Fibroblast of lung (primary cell): ENCODE measurements at regions not wholly inside any gene's neighbourhood (a gene's known extent, or its start where the extent isn't known, plus 50 kb on each side); places are given as distances from the start of the nearest gene placed in this dataset.
"Not testable (repeated sequence)": the region's sequence is repeated elsewhere in the genome, so short reads cannot be mapped to it uniquely, and the experiment has no call there.

Source experiments
- DNase-seq, 2 donors: peaks; one replicate each; pipeline versions ENCODE4 v3.0.0 to v3.0.0-alpha.2; 2010; ENCODE audit warnings: low read depth in 2 of 2
- H2AFZ ChIP-seq: 2 replicates; pipeline ENCODE4 v1.5.1; 2012; ENCODE audit warnings: low read length, control low read depth, inconsistent platforms
- H3K27ac ChIP-seq: 2 replicates; pipeline ENCODE4 v1.5.1; 2011; ENCODE audit warnings: low read length, control low read depth; ENCODE audit not compliant: insufficient read depth
- H3K27me3 ChIP-seq: 2 replicates; pipeline ENCODE4 v1.5.1; 2011; ENCODE audit warnings: mild to moderate bottlenecking, low read length; ENCODE audit not compliant: control insufficient read depth, insufficient read depth
- H3K36me3 ChIP-seq: 2 replicates; pipeline ENCODE4 v1.5.1; 2011; ENCODE audit warnings: low read length; ENCODE audit not compliant: control insufficient read depth, insufficient read depth
- H3K4me1 ChIP-seq: 2 replicates; pipeline ENCODE4 v1.5.1; 2011; ENCODE audit warnings: low read length; ENCODE audit not compliant: control insufficient read depth, insufficient read depth; ENCODE audit errors: extremely low read depth
- H3K4me2 ChIP-seq: 2 replicates; pipeline ENCODE4 v1.5.1; 2011; ENCODE audit warnings: low read length, control low read depth; ENCODE audit not compliant: insufficient read depth; ENCODE audit errors: extremely low read depth
- H3K4me3 ChIP-seq, 4 experiments: fragments of 200-600 bp in 1 of 4; sonication (generic) in 1 of 4; replicated peaks in 1 of 4; 2 replicates each; pipeline ENCODE4 v1.5.1; 2011 to 2016; ENCODE audit warnings: low read length in 4 of 4, low read depth in 3 of 4, mild to moderate bottlenecking in 3 of 4, control low read depth in 2 of 4, inconsistent platforms in 1 of 4, mixed read lengths in 1 of 4; ENCODE audit not compliant: insufficient read depth in 1 of 4; ENCODE audit errors: control extremely low read depth in 1 of 4
- H3K79me2 ChIP-seq: 2 replicates; pipeline ENCODE4 v1.5.1; 2012; ENCODE audit warnings: mild to moderate bottlenecking, low read length, inconsistent platforms; ENCODE audit not compliant: control insufficient read depth, insufficient read depth
- H3K9ac ChIP-seq: 2 replicates; pipeline ENCODE4 v1.5.1; 2011; ENCODE audit warnings: mild to moderate bottlenecking, low read length, control low read depth; ENCODE audit not compliant: insufficient read depth
- H3K9me3 ChIP-seq: 2 replicates; pipeline ENCODE4 v1.5.1; 2012; ENCODE audit warnings: low read depth, low read length; ENCODE audit not compliant: control insufficient read depth, insufficient read depth
- H4K20me1 ChIP-seq: 2 replicates; pipeline ENCODE4 v1.5.1; 2011; ENCODE audit warnings: low read length; ENCODE audit not compliant: control insufficient read depth, insufficient read depth; ENCODE audit errors: extremely low read depth
- CTCF ChIP-seq, 2 donors: IDR thresholded peaks in 1 of 2; conservative IDR thresholded peaks in 1 of 2; 1 replicate in 1 of 2; 2 replicates in 1 of 2; pipeline ENCODE4 v1.5.1; 2011 to 2012; ENCODE audit warnings: low read length in 2 of 2, control low read depth in 1 of 2, inconsistent platforms in 1 of 2, low read depth in 1 of 2, mild to moderate bottlenecking in 1 of 2
- EZH2 ChIP-seq: IDR thresholded peaks from 2 replicates; pipeline ENCODE4 v1.5.1; 2012; ENCODE audit warnings: low read length, control low read depth, mild to moderate bottlenecking; ENCODE audit errors: missing control alignments

- H3K9me3 ChIP-seq, result no peaks in the 10 kb centered on the region
- no peaks in the 10 kb centered on the region for H3K36me3 ChIP-seq
- H3K4me3 ChIP-seq, result no peak overlapping the region
- H3K9ac ChIP-seq, result no peak overlapping the region
- TF ChIP-seq EZH2 (no peak), CTCF (conservative IDR thresholded peaks at IDR 0.05 in 1 of 2, IDR thresholded peaks at IDR 0.05 in 1 of 2; ENCODE audit: low read depth in 1 of 2, low read length in 2 of 2) (no peak)
- H2AFZ ChIP-seq, result no peak overlapping the region
- H3K27ac ChIP-seq, result no peak overlapping the region
- no peaks in the 10 kb centered on the region for H4K20me1 ChIP-seq
- H3K79me2 ChIP-seq, result no peaks in the 10 kb centered on the region
- no peak overlapping the region for H3K4me2 ChIP-seq
- peaks cover 18% of the 10 kb centered on the region for H3K4me1 ChIP-seq
- DNase-seq, result no peak
- peaks cover 5% of the 10 kb centered on the region for H3K27me3 ChIP-seq
Measured at GRCh38 chr22:27107386-27107785, 450.0 kb downstream of the MIAT start.

- Histone ChIP-seq H3K4me2 (no peak overlapping the region), H3K4me1 (peaks cover 20% of the 10 kb centered on the region), H3K27ac (no peak overlapping the region)
Measured at GRCh38 chr22:27107824-27108223, 450.4 kb downstream of the MIAT start.

GRCh38 chr22:27108425-27109114 lies 451.2 kb downstream of the MIAT start:
- no peaks in the 10 kb centered on the region for H3K79me2 ChIP-seq
- H3K4me3 ChIP-seq, result no peak overlapping the region
- H3K27ac ChIP-seq, result no peak overlapping the region
- H3K27me3 ChIP-seq, result peaks cover 3% of the 10 kb centered on the region
- no peak overlapping the region for H3K4me2 ChIP-seq
- TF ChIP-seq EZH2, result no peak
- TF ChIP-seq CTCF (conservative IDR thresholded peaks at IDR 0.05 in 1 of 2, IDR thresholded peaks at IDR 0.05 in 1 of 2; ENCODE audit: low read depth in 1 of 2, low read length in 2 of 2), result no peak
- no peaks in the 10 kb centered on the region for H3K36me3 ChIP-seq
- no peaks in the 10 kb centered on the region for H3K9me3 ChIP-seq
- peaks cover 25% of the 10 kb centered on the region for H3K4me1 ChIP-seq
- DNase-seq, result peak in 1 of 2 donors; percentile 66
- H4K20me1 ChIP-seq, result no peaks in the 10 kb centered on the region
- H3K9ac ChIP-seq, result no peak overlapping the region
- no peak overlapping the region for H2AFZ ChIP-seq

More at GRCh38 chr22:27107824-27108223, 450.4 kb downstream of the MIAT start:
- no peak overlapping the region for H2AFZ ChIP-seq
- no peaks in the 10 kb centered on the region for H3K36me3 ChIP-seq
- peak; percentile 54 to 99 for DNase-seq
- no peak overlapping the region for H3K9ac ChIP-seq
- no peaks in the 10 kb centered on the region for H3K9me3 ChIP-seq
- peaks cover 5% of the 10 kb centered on the region for H3K27me3 ChIP-seq
- H3K79me2 ChIP-seq, result no peaks in the 10 kb centered on the region
- no peaks in the 10 kb centered on the region for H4K20me1 ChIP-seq
- TF ChIP-seq EZH2, result no peak
- no peak for TF ChIP-seq CTCF (conservative IDR thresholded peaks at IDR 0.05 in 1 of 2, IDR thresholded peaks at IDR 0.05 in 1 of 2; ENCODE audit: low read depth in 1 of 2, low read length in 2 of 2)
- no peak overlapping the region for H3K4me3 ChIP-seq

GRCh38 chr22:27109406-27109805 lies 452.0 kb downstream of the MIAT start:
- DNase-seq, H3K36me3 ChIP-seq, H3K27ac ChIP-seq, H3K9me3 ChIP-seq, H3K9ac ChIP-seq, H2AFZ ChIP-seq, H3K27me3 ChIP-seq, H3K79me2 ChIP-seq, H4K20me1 ChIP-seq, H3K4me2 ChIP-seq, H3K4me3 ChIP-seq: not testable (repeated sequence)
- peaks cover 25% of the 10 kb centered on the region for H3K4me1 ChIP-seq
